H1 (cell line): ENCODE measurements at regions not wholly inside any gene's neighbourhood (a gene's known extent, or its start where the extent isn't known, plus 50 kb on each side); places are given as distances from the start of the nearest gene placed in this dataset.

ENCODE experiments used
- CEBPB ChIP-seq: IDR thresholded peaks from 2 replicates; pipeline ENCODE4 v1.6.1; 2012; ENCODE audit warnings: low read depth, low read length
- CTCF ChIP-seq, 3 experiments: IDR thresholded peaks; 1 replicate in 2 of 3; 2 replicates in 1 of 3; pipeline versions ENCODE4 v1.5.1 to v1.6.1; 2011; ENCODE audit warnings: low read length in 3 of 3, mild to moderate bottlenecking in 3 of 3, inconsistent platforms in 2 of 3, low read depth in 1 of 3, moderate library complexity in 1 of 3; ENCODE audit not compliant: insufficient read depth in 1 of 3; ENCODE audit errors: control extremely low read depth in 1 of 3
- MAFK ChIP-seq: IDR thresholded peaks from 2 replicates; pipeline ENCODE4 v1.6.1; 2012; ENCODE audit warnings: low read depth, mild to moderate bottlenecking, improper control_type of control experiment, low read length
- POLR2A ChIP-seq, 2 experiments: IDR thresholded peaks; 1 replicate in 1 of 2; 2 replicates in 1 of 2; pipeline ENCODE4 v1.6.1; 2011; ENCODE audit warnings: low read depth in 2 of 2, low read length in 2 of 2, mild to moderate bottlenecking in 2 of 2; ENCODE audit errors: control extremely low read depth in 1 of 2
- SP1 ChIP-seq: IDR thresholded peaks from 2 replicates; pipeline ENCODE4 v1.6.1; 2011; ENCODE audit warnings: low read depth, low read length
- YY1 ChIP-seq: IDR thresholded peaks from 2 replicates; pipeline ENCODE4 v1.6.1; 2011; ENCODE audit warnings: low read depth, mild to moderate bottlenecking, low read length

DNA sequence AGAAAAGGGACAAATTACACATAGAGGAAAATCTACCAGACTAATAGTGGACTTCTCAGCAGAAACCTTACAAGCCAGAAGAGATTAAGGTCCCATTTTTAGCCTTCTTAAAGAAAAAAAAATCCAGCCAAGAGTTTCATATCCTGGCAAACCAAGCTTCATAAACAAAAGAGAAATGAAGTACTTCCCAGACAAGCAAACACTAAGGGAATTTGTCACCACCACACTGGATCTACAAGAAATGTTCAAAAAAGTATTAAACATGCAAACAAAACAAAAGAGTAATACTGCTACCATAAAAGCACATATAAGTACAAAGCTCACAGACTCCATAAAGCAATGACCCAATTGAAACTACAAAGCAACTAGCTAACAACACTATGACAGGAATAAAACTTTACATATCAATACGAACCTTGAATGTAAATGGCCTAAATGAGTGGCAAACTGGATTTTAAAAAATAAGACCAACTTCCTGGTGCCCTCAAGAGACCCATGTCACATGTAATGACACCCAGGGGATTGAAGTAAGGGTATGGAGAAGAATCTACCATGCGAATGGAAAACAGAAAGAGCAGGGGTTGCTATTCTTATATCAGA is 260.7 kb upstream of the PPP2R2D start:
- TF ChIP-seq MAFK (no peak), CEBPB (no peak), CTCF (IDR thresholded peaks at IDR 0.05; ENCODE audit: control extremely low read depth in 1 of 3, insufficient read depth in 1 of 3, low read depth in 1 of 3, low read length in 3 of 3) (no peak), YY1 (no peak), SP1 (no peak), POLR2A (IDR thresholded peaks at IDR 0.05; ENCODE audit: control extremely low read depth in 1 of 2, low read depth in 2 of 2, low read length in 2 of 2) (no peak)
